Left lung (tissue), 4 donors: ENCODE measurements at regions not wholly inside any gene's neighbourhood (a gene's known extent, or its start where the extent isn't known, plus 50 kb on each side); places are given as distances from the start of the nearest gene placed in this dataset.

ENCODE experiments used
- ATAC-seq: fragments of 200-7000 bp; cut with Tn5 transposase; one replicate; pipeline ENCODE4 v1.9.1; 2020; ENCODE audit warnings: moderate library complexity
- DNase-seq, 4 donors: peaks; one replicate each; pipeline ENCODE4 v3.0.0-alpha.2; 2013 to 2020
- H3K27ac ChIP-seq, 2 donors: fragments of 200-600 bp; sonication (generic) in 1 of 2; one replicate each; pipeline versions ENCODE4 v1.5.0 to v1.8.0; 2020 to 2021
- H3K27me3 ChIP-seq, 2 donors: fragments of 200-600 bp; sonication (generic) in 1 of 2; one replicate each; pipeline versions ENCODE4 v1.5.0 to v1.8.0; 2020 to 2021
- H3K36me3 ChIP-seq, 2 donors: fragments of 200-600 bp; sonication (generic) in 1 of 2; one replicate each; pipeline versions ENCODE4 v1.5.0 to v1.8.0; 2020 to 2021
- H3K4me1 ChIP-seq, 2 donors: fragments of 200-600 bp; one replicate each; pipeline ENCODE4 v1.8.0; 2021
- H3K4me3 ChIP-seq, 2 donors: fragments of 200-600 bp; sonication (generic) in 1 of 2; one replicate each; pipeline versions ENCODE4 v1.5.0 to v1.8.0; 2020 to 2021; ENCODE audit warnings: mild to moderate bottlenecking in 1 of 2
- H3K9me3 ChIP-seq, 2 donors: fragments of 200-600 bp; sonication (generic) in 1 of 2; one replicate each; pipeline versions ENCODE4 v1.5.0 to v1.8.0; 2020 to 2021
- intact Hi-C, 2 donors: fragments of 100-400 bp; cut with DNase I; formaldehyde crosslinking; loops; one replicate each; pipeline versions ENCODE4 v1.11.2 to v1.14.2; 2022
- TF ChIP-seq, protein P1 (sequence below), 2 donors: fragments of 200-600 bp; sonication (generic) in 1 of 2; IDR thresholded peaks; one replicate each; pipeline versions ENCODE4 v1.5.0 to v1.8.0; 2021; ENCODE audit warnings: antibody characterized with exemption in 2 of 2
- donor health status: DM: no; HTN: yes; CAD: no.
- donor health status: DM: no; HTN: no; CAD: no.

DNA sequence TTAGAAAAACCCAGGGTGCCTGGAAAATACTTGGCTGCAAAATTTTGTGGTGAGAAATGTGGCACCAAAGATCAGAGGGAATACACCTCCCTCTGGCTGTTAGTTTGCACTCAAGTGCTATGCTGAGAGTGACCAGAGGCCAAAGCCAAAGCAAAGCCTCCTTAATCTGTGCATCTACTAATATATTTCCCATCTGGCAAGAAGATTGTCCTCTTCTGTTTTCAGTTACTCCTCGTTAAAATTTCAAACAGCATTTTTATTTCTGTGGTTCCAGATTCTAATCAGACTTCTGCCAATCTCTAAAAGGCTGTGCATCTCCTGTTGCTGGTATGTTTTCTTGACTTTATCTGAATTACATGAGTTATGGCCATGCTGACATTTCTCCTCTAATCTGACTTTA lies 327.4 kb downstream of the TBX15 start:
- Histone ChIP-seq H3K27ac (no peak overlapping the region), H3K36me3 (no peaks in the 10 kb centered on the region), H3K9me3 (peaks cover 0 to 8% of the 10 kb centered on the region in 2 donors), H3K4me3 (no peak overlapping the region), H3K27me3 (no peaks in the 10 kb centered on the region), H3K4me1 (no peaks in the 10 kb centered on the region)
- intact Hi-C loops: no loop called here
- TF ChIP-seq, protein P1, sequence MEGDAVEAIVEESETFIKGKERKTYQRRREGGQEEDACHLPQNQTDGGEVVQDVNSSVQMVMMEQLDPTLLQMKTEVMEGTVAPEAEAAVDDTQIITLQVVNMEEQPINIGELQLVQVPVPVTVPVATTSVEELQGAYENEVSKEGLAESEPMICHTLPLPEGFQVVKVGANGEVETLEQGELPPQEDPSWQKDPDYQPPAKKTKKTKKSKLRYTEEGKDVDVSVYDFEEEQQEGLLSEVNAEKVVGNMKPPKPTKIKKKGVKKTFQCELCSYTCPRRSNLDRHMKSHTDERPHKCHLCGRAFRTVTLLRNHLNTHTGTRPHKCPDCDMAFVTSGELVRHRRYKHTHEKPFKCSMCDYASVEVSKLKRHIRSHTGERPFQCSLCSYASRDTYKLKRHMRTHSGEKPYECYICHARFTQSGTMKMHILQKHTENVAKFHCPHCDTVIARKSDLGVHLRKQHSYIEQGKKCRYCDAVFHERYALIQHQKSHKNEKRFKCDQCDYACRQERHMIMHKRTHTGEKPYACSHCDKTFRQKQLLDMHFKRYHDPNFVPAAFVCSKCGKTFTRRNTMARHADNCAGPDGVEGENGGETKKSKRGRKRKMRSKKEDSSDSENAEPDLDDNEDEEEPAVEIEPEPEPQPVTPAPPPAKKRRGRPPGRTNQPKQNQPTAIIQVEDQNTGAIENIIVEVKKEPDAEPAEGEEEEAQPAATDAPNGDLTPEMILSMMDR (IDR thresholded peaks at IDR 0.05): no peak
- DNase-seq: no peak
- no peak for ATAC-seq

DNA sequence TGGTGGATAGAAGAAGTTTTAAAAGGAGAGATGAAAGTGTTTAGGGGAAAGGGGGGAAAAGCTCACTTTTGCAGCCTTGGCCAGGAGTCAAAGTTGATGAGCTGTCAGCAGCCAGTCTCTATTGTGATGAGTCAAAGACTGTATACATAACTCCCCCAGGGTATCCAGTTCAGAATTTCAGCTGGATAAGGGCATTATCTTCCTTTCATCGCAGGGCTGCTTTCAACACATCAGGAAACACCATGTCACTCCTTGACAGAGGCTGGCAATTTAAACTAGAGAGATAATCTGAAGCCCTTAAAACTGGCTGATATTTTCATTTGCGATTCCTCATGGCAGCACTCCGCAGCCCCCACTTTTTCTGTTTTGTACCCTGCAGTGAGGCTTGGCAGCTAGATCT lies 328.5 kb downstream of the TBX15 start:
- Histone ChIP-seq H3K27me3 (no peaks in the 10 kb centered on the region), H3K4me1 (no peaks in the 10 kb centered on the region), H3K27ac (no peak overlapping the region), H3K9me3 (peaks cover 0 to 14% of the 10 kb centered on the region in 2 donors), H3K36me3 (no peaks in the 10 kb centered on the region), H3K4me3 (no peak overlapping the region)
- intact Hi-C loops: no loop called here
- DNase-seq (no peak), ATAC-seq (no peak)
- TF ChIP-seq, protein P1 (IDR thresholded peaks at IDR 0.05): no peak

DNA sequence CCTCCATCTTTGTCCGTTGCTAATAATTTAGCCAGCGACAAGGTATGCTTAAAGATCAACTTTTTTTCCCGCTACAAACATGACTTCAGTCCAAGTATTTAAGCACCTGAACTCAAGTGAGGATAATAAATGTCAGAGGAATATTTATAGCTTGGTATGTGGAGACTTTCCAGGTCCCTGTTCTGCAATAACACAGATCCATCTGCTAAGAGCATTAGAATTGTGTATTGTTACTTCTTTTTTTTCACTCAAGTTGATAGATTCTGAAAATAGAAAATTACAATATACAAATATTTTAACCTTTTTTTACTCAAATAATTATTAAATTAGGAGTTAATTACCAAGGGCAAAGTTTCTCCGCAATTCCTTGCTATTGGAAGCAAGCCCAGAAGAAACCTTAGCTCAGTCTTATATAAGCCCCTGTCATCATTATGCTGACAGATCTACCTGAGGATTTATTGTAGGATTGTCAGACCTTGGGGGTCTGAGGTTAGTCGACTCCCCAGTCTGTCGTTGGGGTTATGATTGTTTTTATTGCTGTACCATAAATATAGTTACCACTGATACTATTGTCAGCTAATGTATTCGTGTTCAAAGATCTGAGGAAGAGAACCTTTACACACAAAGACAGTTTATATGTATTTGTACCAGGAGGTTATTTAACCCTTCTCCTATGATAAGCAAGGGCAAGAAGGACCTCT lies 337.9 kb downstream of the TBX15 start:
- Histone ChIP-seq H3K27me3 (no peaks in the 10 kb centered on the region), H3K4me3 (no peak overlapping the region), H3K27ac (no peak overlapping the region), H3K4me1 (no peaks in the 10 kb centered on the region), H3K9me3 (peaks cover 0 to 3% of the 10 kb centered on the region in 2 donors), H3K36me3 (no peaks in the 10 kb centered on the region)
- intact Hi-C loops: no loop called here
- DNase-seq (no peak), ATAC-seq (peak; percentile 19)
- TF ChIP-seq, protein P1 (IDR thresholded peaks at IDR 0.05): no peak

DNA sequence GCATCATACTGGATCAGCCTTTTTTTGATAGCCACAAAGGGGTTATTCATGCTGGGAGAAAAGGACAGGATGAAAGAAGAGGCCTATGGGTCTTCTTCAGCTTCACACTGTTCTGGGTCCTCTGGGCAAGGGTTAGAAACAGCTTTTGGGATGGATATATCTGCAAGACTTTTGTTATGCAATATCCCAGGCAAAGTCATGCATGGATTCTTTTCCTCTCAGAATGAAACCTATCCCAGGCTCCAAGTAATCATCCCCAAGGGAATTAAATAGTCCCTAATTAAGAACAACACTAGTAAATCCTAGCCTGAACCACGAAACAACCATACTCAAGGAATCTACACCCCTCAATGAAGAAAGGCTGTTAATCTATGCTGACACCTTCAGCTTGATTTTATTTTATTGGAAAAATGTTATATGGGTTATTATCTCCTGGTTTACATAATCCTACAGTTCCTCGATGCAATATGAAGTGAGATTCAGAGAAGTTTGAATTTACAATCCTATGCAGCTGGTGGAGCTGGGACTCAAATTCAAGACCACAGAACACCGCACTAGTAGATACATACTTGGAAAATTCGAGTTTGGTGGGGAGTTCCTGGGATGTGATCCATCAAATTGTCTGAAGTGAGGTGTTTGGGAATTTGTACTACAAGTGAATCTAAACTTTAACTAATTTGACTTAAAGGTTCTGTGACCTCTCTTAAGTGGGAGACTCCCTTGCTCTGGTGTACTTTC lies 338.6 kb downstream of the TBX15 start:
- H3K27ac ChIP-seq: no peak overlapping the region
- no peak for DNase-seq

DNA sequence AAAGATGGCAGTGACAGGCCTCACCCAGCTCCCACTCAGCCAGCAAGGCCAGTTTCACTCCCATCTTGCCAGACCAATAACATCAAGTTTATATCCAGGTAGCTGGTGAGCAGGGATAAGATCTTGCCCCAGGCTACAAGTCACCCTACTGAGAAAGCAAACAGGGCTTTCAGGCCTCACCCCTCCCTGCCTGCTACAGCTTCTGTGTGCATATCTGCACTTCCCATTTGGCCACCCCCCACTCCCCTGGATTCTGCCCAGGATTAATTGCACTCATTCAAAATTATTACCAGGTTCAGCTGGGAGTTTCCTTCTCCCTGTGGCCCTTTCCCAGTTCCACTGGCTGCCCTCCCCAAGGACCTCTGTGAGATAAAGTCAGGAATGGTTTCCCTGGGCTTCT lies 352.1 kb downstream of the TBX15 start:
- Histone ChIP-seq H3K27ac (no peak overlapping the region), H3K4me3 (no peak overlapping the region), H3K27me3 (no peaks in the 10 kb centered on the region), H3K9me3 (peaks cover 0 to 19% of the 10 kb centered on the region in 2 donors), H3K36me3 (no peaks in the 10 kb centered on the region), H3K4me1 (no peaks in the 10 kb centered on the region)
- TF ChIP-seq, protein P1 (IDR thresholded peaks at IDR 0.05): no peak
- intact Hi-C loops: no loop called here
- ATAC-seq (no peak), DNase-seq (no peak)

More for the DNA sequence above, 338.6 kb downstream of the TBX15 start:
- Histone ChIP-seq H3K27me3 (no peaks in the 10 kb centered on the region), H3K36me3 (no peaks in the 10 kb centered on the region), H3K4me3 (no peak overlapping the region), H3K9me3 (no peaks in the 10 kb centered on the region), H3K4me1 (no peaks in the 10 kb centered on the region)
- intact Hi-C loops: no loop called here
- no peak for ATAC-seq
- TF ChIP-seq, protein P1 (IDR thresholded peaks at IDR 0.05): no peak
